WTC11 (cell line): ENCODE measurements at regions not wholly inside any gene's neighbourhood (a gene's known extent, or its start where the extent isn't known, plus 50 kb on each side); places are given as distances from the start of the nearest gene placed in this dataset.

Source experiments
- GABPB1 ChIP-seq: sonication (generic); formaldehyde crosslinking; IDR thresholded peaks from 2 replicates; pipeline ENCODE4 v1.8.1; 2023; ENCODE audit warnings: mild to moderate bottlenecking, missing genetic modification reagents
- KAT7 ChIP-seq: sonication (generic); formaldehyde crosslinking; IDR thresholded peaks from 2 replicates; pipeline ENCODE4 v1.8.1; 2023; ENCODE audit warnings: missing genetic modification reagents, mild to moderate bottlenecking, borderline replicate concordance
- TF ChIP-seq, protein P1 (sequence below): fragments of 200-600 bp; IDR thresholded peaks from 2 replicates; pipeline ENCODE4 v1.8.0; 2022; ENCODE audit warnings: antibody characterized with exemption
- TF ChIP-seq, protein P2 (sequence below): sonication (generic); formaldehyde crosslinking; IDR thresholded peaks from 2 replicates; pipeline ENCODE4 v1.8.0; 2022; ENCODE audit warnings: mild to moderate bottlenecking, missing genetic modification reagents
- TF ChIP-seq, protein P3 (sequence below): sonication (generic); formaldehyde crosslinking; IDR thresholded peaks from 2 replicates; pipeline ENCODE4 v1.8.1; 2022; ENCODE audit warnings: low read depth, mild to moderate bottlenecking, moderate library complexity, missing genetic modification reagents, borderline replicate concordance

DNA sequence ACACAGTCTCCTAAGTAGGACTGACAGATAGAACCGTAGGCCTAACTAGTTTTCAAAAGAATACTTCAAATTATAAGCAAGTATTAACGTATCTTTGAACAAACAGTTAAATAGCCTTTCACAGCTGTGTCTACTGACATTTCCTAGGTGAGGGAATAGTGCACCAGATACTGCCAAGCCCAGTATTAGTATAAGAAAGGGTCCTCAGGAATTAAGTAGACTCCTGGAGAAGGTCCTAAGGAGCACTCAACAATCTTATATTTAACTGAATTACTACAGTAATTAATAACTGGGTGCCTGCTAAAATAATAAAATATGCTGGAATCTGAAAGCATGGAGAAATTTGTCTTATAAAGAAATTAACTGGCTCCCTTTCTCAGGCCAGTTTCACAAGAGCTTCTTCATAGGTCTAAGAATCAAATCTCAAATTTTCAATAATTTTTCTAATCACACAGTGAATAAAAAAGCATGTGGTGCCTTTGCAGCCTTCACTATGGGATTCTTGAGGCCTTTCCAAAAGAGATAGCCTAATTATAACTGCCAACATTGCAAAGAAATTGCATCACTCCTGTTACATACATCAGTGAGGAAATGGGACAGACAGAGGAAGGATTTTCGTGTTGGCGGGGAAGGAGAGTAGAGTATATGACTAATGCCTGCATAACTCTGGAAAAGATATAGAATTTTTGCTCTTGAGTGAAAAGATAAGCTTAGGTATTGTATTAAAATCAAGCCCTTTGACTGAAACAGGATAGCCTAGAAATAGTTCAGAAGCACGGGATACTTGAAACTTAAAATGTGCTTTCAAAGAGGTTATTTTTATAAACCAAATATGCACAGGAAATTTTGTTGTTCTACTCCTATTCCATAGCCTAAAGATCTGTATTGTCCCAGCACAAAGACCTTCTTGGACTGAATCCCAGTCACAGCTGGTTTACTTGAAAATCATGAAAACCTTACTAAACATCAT, 228.6 kb upstream of the STK17B start:
- no peak for TF ChIP-seq KAT7
- TF ChIP-seq, protein P1, sequence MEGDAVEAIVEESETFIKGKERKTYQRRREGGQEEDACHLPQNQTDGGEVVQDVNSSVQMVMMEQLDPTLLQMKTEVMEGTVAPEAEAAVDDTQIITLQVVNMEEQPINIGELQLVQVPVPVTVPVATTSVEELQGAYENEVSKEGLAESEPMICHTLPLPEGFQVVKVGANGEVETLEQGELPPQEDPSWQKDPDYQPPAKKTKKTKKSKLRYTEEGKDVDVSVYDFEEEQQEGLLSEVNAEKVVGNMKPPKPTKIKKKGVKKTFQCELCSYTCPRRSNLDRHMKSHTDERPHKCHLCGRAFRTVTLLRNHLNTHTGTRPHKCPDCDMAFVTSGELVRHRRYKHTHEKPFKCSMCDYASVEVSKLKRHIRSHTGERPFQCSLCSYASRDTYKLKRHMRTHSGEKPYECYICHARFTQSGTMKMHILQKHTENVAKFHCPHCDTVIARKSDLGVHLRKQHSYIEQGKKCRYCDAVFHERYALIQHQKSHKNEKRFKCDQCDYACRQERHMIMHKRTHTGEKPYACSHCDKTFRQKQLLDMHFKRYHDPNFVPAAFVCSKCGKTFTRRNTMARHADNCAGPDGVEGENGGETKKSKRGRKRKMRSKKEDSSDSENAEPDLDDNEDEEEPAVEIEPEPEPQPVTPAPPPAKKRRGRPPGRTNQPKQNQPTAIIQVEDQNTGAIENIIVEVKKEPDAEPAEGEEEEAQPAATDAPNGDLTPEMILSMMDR = no peak
- TF ChIP-seq, protein P2, sequence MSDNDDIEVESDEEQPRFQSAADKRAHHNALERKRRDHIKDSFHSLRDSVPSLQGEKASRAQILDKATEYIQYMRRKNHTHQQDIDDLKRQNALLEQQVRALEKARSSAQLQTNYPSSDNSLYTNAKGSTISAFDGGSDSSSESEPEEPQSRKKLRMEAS = no peak
- TF ChIP-seq GABPB1 (CRISPR knock-in tag) = peak; percentile 85
- TF ChIP-seq, protein P3, sequence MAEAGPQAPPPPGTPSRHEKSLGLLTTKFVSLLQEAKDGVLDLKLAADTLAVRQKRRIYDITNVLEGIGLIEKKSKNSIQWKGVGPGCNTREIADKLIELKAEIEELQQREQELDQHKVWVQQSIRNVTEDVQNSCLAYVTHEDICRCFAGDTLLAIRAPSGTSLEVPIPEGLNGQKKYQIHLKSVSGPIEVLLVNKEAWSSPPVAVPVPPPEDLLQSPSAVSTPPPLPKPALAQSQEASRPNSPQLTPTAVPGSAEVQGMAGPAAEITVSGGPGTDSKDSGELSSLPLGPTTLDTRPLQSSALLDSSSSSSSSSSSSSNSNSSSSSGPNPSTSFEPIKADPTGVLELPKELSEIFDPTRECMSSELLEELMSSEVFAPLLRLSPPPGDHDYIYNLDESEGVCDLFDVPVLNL (CRISPR knock-in tag) = no peak
